Breast epithelium (tissue), 4 donors: ENCODE measurements at regions not wholly inside any gene's neighbourhood (a gene's known extent, or its start where the extent isn't known, plus 50 kb on each side); places are given as distances from the start of the nearest gene placed in this dataset.

Experiments
- DNase-seq, 2 donors: peaks; one replicate each; pipeline ENCODE4 v3.0.0-alpha.2; 2019; ENCODE audit warnings: low spot score in 2 of 2
- H3K27ac ChIP-seq, 2 donors: fragments of 200-600 bp; sonication (generic) in 1 of 2; one replicate each; pipeline ENCODE4 v1.5.1; 2016 to 2019; ENCODE audit warnings: mild to moderate bottlenecking in 1 of 2
- H3K27me3 ChIP-seq, 2 donors: fragments of 200-600 bp; sonication (generic) in 1 of 2; one replicate each; pipeline versions ENCODE4 v1.5.1 to v1.6.0; 2017 to 2019; ENCODE audit warnings: control low read depth in 1 of 2, mild to moderate bottlenecking in 1 of 2
- H3K36me3 ChIP-seq: fragments of 200-600 bp; one replicate; pipeline ENCODE4 v1.5.1; 2019
- H3K4me1 ChIP-seq, 2 donors: fragments of 200-600 bp; sonication (generic); one replicate each; pipeline ENCODE4 v1.5.1; 2016 to 2019; ENCODE audit warnings: control low read depth in 1 of 2
- H3K4me3 ChIP-seq, 3 donors: fragments of 200-600 bp; sonication (generic); 1 replicate in 2 of 3; 2 replicates in 1 of 3; pipeline ENCODE4 v1.5.1; 2016 to 2019; ENCODE audit warnings: mild to moderate bottlenecking in 3 of 3, moderate library complexity in 2 of 3
- H3K9me3 ChIP-seq, 2 donors: fragments of 200-600 bp; sonication (generic) in 1 of 2; one replicate each; pipeline ENCODE4 v1.5.1; 2016 to 2019; ENCODE audit warnings: control low read depth in 1 of 2
- CTCF ChIP-seq, 3 donors: fragments of 450-650 bp; IDR thresholded peaks; one replicate each; pipeline ENCODE4 v1.5.1; 2016 to 2017; ENCODE audit warnings: antibody characterized with exemption in 3 of 3, mild to moderate bottlenecking in 3 of 3, moderate library complexity in 3 of 3
- POLR2A ChIP-seq: fragments of 450-650 bp; IDR thresholded peaks from one replicate; pipeline ENCODE4 v1.6.1; 2016; ENCODE audit warnings: antibody characterized with exemption, mild to moderate bottlenecking, moderate library complexity
- POLR2AphosphoS5 ChIP-seq, 3 donors: sonication (generic); formaldehyde crosslinking; IDR thresholded peaks; one replicate each; pipeline ENCODE4 v1.6.1; 2017; ENCODE audit warnings: antibody characterized with exemption in 3 of 3
- intact Hi-C: fragments of 100-400 bp; cut with DNase I; formaldehyde crosslinking; loops from one replicate; pipeline ENCODE4 v1.15.1; 2023; ENCODE audit warnings: low total_unique reads

- no peak for DNase-seq
- Histone ChIP-seq H3K36me3 (no peaks in the 10 kb centered on the region), H3K9me3 (no peaks in the 10 kb centered on the region), H3K27me3 (no peaks in the 10 kb centered on the region), H3K4me1 (no peaks in the 10 kb centered on the region), H3K4me3 (no peak overlapping the region), H3K27ac (no peak overlapping the region)
- intact Hi-C loops, result loop anchor here (10.0 kb wide), 1 partner anchor 217 kb away; the partner anchor contains the start of gene CYP26B1
- no peak for TF ChIP-seq CTCF (IDR thresholded peaks at IDR 0.05)
- TF ChIP-seq POLR2A, result no peak
- no peak for TF ChIP-seq POLR2AphosphoS5 (IDR thresholded peaks at IDR 0.05)
Measured at GRCh38 chr2:71927757-71928715, 219.6 kb downstream of the CYP26B1 start.

- Histone ChIP-seq H3K9me3 (no peaks in the 10 kb centered on the region), H3K27ac (no peak overlapping the region), H3K4me3 (no peak overlapping the region), H3K36me3 (no peaks in the 10 kb centered on the region), H3K4me1 (no peaks in the 10 kb centered on the region), H3K27me3 (no peaks in the 10 kb centered on the region)
- TF ChIP-seq CTCF (IDR thresholded peaks at IDR 0.05) (no peak), POLR2AphosphoS5 (IDR thresholded peaks at IDR 0.05) (no peak), POLR2A (no peak)
- no peak for DNase-seq
- intact Hi-C loops, result loop anchor here (10.0 kb wide), 1 partner anchor 218 kb away; the partner anchor contains the start of gene CYP26B1
Measured at GRCh38 chr2:71926876-71927756, 220.5 kb downstream of the CYP26B1 start.

GRCh38 chr2:71926089-71926447 is 221.6 kb downstream of the CYP26B1 start:
- no peaks in the 10 kb centered on the region for H3K27me3 ChIP-seq
- intact Hi-C loops, result loop anchor here (10.0 kb wide), 1 partner anchor 219 kb away; the partner anchor contains the start of gene CYP26B1
- TF ChIP-seq CTCF (IDR thresholded peaks at IDR 0.05) (no peak), POLR2AphosphoS5 (IDR thresholded peaks at IDR 0.05) (no peak), POLR2A (no peak)
- no peaks in the 10 kb centered on the region for H3K9me3 ChIP-seq
- H3K4me3 ChIP-seq, result no peak overlapping the region
- no peaks in the 10 kb centered on the region for H3K36me3 ChIP-seq
- no peak overlapping the region for H3K27ac ChIP-seq
- no peak for DNase-seq
- no peaks in the 10 kb centered on the region for H3K4me1 ChIP-seq

- Histone ChIP-seq H3K4me3 (no peak overlapping the region), H3K4me1 (no peaks in the 10 kb centered on the region), H3K27ac (no peak overlapping the region), H3K9me3 (no peaks in the 10 kb centered on the region), H3K27me3 (no peaks in the 10 kb centered on the region), H3K36me3 (no peaks in the 10 kb centered on the region)
- intact Hi-C loops, result loop anchor here (10.0 kb wide), 1 partner anchor 219 kb away; the partner anchor contains the start of gene CYP26B1
- DNase-seq, result no peak
- TF ChIP-seq POLR2A (no peak), POLR2AphosphoS5 (IDR thresholded peaks at IDR 0.05) (no peak), CTCF (IDR thresholded peaks at IDR 0.05) (no peak)
Measured at GRCh38 chr2:71925268-71926088, 222.2 kb downstream of the CYP26B1 start.
